GM20000 (cell line): ENCODE measurements at regions not wholly inside any gene's neighbourhood (a gene's known extent, or its start where the extent isn't known, plus 50 kb on each side); places are given as distances from the start of the nearest gene placed in this dataset.

Experiments used
- DNase-seq: peaks from one replicate; pipeline ENCODE4 v3.0.0; 2012; ENCODE audit warnings: low spot score
- TF ChIP-seq, protein P1 (sequence below): IDR thresholded peaks from 2 replicates; pipeline ENCODE4 v1.5.1; 2012; ENCODE audit warnings: mild to moderate bottlenecking, control low read depth; ENCODE audit errors: extremely low read depth, missing control alignments

DNA sequence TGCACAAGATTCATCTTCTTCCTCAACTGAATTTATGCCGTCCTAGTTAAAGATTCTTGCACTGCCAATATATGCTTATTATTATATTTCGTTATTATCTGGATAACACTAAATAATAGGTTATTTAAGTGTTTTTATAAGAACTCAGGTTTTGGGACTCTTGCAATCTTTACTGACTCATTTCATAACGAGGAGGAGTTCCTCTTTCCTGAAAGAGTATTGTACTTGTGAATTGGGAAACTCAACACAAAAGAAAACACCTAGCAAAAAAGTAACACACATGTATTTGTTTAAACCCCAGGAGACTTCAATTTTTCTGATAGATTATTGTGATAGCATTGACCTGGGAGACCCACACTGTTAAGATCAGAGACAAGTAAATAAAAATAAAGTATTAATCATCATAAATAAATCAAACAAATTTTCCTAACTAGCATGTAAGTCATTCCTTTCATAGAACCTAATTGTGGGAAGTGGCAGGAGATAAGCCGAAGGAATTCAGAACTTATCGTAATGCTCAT, 505.8 kb downstream of the KCNJ2 start:
- DNase-seq, result no peak

DNA sequence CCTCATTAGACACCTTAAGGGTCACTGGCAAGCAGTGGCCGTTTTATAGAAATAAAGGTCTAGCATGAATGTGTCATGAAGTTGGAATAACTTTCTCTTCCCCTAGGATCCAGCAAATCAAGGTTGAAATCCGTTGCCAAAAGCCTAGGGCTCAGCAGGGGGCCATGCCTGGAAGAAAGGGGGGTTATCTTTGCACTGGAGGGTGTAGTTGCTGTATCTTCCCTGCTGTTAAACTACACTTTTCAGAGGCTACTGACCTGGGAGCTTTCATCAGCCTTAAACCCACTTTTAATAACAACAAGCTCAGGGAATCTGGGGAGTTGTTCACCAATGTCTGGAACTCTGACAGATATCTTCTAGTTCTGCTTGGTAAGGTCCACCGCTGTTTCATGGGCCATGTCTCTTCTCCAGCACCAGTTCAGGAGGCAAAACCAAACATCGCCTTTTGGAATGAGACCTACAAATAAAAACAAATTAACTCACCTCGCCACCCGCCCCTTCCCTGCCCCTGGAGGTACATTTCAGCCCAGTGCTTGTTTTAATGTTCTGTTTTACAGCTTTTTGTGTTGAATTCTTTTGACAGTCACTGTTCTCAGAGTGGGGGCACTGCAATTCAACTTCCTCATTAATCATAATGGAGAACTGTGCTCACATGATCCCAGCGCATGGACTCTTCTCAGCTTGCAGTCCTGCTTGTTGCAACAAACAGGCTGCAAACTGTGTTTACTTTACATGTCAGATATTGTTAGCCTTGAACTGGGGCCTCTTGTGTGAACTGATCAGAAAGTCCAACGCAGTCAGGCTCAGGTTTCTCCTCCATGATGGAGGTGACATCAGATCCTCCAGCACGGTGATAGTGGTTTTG, 508.7 kb downstream of the KCNJ2 start:
- TF ChIP-seq, protein P1, sequence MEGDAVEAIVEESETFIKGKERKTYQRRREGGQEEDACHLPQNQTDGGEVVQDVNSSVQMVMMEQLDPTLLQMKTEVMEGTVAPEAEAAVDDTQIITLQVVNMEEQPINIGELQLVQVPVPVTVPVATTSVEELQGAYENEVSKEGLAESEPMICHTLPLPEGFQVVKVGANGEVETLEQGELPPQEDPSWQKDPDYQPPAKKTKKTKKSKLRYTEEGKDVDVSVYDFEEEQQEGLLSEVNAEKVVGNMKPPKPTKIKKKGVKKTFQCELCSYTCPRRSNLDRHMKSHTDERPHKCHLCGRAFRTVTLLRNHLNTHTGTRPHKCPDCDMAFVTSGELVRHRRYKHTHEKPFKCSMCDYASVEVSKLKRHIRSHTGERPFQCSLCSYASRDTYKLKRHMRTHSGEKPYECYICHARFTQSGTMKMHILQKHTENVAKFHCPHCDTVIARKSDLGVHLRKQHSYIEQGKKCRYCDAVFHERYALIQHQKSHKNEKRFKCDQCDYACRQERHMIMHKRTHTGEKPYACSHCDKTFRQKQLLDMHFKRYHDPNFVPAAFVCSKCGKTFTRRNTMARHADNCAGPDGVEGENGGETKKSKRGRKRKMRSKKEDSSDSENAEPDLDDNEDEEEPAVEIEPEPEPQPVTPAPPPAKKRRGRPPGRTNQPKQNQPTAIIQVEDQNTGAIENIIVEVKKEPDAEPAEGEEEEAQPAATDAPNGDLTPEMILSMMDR, result no peak

More for the DNA sequence above, 505.8 kb downstream of the KCNJ2 start:
- TF ChIP-seq, protein P1, result no peak

DNA sequence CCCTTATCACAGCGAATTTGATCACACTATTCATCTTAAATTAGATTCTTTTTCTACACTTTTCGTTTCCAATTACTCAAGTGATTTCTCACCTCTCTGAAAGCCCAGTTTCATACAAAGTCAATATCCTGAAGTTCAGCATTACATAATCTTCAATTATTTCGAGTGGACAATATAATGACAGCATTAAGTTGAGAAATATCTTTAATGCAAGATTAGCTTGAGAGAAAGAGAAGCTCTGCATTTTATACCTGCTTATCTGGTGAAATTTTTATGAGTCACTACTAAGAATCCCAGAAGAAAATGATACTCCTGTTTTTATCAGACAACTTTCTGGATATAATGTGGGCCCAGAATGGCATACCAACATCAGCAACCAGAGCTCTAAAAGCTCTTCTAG, 509.6 kb downstream of the KCNJ2 start:
- no peak for DNase-seq
- TF ChIP-seq, protein P1, result no peak

More for the DNA sequence above, 508.7 kb downstream of the KCNJ2 start:
- DNase-seq, result no peak

DNA sequence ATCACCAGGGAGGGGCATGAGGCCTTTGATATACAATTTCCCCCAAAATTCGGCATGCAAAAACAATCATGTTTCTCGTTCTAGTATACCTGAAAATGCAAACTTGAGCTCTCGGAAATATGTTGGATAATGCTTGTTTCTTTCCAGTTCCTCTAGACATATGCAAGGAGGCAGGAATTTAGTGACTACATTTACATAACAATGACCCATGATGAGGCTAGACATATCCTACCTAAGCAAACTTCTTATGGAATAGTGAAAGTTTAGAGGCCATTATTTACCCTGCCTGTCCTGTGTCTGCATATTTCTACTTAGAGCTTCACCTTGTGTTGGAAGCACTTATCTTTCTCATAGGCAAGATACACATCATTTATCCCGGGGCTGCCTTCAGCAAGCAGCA, 514.6 kb downstream of the KCNJ2 start:
- TF ChIP-seq, protein P1, result no peak
- DNase-seq, result no peak

DNA sequence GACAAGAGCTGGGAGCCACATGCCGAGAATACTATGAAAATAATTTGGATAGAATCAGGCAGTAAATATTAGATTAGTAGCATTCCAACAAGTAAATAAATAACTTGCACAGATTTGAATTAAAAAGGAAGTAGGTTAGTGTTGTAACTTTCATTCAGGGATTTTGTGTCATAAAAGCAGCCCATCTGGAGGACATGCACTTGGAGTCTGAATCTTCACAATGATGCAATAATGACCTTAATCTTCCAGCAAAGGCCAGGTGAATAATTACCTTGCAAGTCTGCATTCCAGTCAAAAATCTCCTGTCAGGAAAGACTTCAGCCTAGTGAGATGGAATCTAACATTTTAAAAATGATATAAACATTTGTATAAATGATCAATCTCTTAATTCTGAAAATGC, 518.1 kb downstream of the KCNJ2 start:
- DNase-seq, result no peak
- TF ChIP-seq, protein P1, result no peak

DNA sequence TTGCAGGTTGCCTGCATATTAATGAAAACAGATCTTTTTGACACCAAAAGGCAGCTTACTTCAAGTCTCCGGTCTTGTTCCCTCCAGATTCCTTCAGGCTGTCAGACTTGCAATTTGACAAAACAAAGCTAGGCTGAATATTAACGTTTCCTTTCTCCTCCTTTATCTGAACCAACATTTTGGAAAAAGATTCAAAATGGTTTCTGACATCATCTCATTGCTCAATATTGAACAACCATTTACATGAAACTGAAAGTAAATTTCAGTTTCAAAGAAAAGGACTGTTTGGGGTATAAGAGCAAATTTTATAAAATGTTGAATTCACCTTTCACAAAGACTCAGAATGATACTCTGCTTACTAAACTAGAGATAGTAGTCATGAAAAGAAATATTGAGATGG, 521.8 kb downstream of the KCNJ2 start:
- TF ChIP-seq, protein P1, result no peak
- DNase-seq, result no peak

DNA sequence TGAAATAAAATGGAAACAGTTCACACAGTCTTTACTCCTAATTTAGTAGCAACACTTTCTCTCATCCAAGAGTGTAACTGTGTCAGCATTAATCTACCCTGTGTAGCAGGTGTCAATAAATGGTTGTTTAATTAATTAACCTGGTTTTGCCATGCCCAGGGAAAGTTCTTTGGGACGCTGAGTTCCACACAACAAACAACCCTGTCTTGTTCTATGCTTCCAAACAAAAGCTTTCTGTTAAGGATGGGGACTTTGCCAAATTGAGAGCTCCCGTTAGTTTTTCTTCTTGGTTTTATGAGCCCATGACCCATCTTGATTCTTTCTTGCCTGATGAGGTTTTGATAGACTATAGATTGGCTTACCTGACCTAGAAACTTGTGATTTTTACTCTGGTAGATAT, 530.1 kb downstream of the KCNJ2 start:
- TF ChIP-seq, protein P1, result no peak
- no peak for DNase-seq
